Fibroblast of skin of right biceps (primary cell): ENCODE measurements at regions not wholly inside any gene's neighbourhood (a gene's known extent, or its start where the extent isn't known, plus 50 kb on each side); places are given as distances from the start of the nearest gene placed in this dataset.

Source experiments
- DNase-seq: peaks from one replicate; pipeline ENCODE4 v3.0.0-alpha.2; 2013

GRCh38 chr22:20654343-20655208 is 119.3 kb upstream of the SERPIND1 start:
- DNase-seq, result no peak

- no peak for DNase-seq
Measured at GRCh38 chr22:20655623-20656022, 118.3 kb upstream of the SERPIND1 start.

DNA sequence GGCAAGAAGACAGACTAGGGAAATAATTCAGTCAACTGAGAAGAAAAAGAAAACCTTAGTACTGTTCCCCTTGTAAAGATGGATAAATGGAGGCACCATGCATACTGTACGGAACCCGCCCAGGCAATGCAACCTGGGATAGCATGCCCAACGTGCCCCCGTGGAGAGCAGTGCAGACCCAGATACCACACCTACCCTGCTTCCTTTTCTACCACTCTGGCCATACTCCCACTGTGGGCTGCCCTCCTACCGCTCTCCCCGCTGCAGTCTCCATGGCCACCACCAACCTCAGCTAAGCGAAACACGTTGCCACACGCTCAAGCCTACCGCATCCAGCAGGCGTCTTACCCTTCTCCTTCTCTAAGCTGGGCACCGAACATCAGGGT is 117.4 kb upstream of the SERPIND1 start:
- DNase-seq, result no peak

DNA sequence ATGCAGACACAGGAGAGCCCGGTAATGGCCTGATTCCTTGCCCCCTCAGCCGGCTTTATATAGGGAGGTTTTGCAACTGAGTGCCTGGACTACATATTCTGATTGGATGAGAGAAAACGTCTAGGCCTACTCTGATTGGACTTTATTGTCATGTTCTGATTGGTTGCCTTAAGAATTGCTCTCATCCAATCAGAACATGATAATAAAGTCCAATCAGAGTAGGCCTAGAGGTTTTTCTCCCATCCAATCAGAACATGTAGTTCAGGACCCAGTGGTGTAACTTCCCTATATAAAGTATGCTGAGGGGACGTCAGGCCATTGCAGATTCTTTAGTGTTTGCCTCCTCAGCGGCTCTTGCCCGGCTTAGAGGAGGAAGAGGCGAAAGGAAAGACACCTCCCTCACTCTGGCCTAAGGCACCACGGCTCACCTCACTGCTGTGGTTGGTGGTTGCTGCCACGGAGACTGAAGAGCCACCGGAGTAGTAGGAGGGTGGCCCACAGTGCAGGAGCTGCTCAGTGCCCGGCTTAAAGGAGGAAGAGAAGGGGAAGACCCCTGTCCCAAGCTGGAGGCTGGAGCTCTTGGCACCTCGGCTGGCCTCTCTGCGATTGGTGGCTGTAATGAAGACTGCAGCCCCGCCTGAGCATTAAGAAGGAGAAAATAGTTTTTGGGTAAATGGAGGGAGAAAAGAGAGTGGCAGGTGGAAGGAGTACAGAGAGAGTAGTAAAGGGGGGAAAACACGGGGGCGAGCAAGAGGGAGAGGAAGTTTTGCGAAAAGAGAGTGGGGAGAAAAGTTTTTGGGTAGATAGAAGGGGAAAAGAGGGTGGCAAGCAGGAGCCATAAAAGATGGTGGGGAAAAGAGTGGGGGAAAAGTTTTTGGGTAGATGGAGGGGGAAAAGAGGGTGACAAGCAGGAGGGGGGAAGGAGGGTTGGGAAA is 116.7 kb upstream of the SERPIND1 start:
- DNase-seq, result peak; percentile 15
